ENCODE measurements at regions not wholly inside any gene's neighbourhood (a gene's known extent, or its start where the extent isn't known, plus 50 kb on each side); places are given as distances from the start of the nearest gene placed in this dataset.

DNA sequence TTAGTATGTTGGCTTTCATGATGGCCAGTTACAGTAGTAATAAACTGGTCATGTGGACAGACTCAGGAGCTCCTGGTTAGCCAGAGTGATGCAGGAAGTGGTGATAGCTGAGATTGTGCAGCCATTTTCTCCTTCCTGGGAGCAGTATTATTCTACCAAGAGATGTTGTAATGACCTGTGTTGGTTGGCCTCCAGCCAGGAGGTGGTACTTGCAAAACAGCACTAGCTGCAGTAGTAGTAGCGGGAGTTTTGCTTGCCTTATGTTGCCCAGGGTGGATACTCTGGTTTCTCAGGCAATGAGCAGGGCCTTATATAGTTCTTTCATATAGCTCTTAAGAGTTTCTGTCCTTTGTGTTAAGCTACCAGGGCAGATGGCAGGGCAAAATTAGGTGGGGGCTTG is 998.8 kb downstream of the GLUD2 start:
- H3K4me3 ChIP-seq (ENCODE audit: low read length), result no peak overlapping the region
- DNase-seq (ENCODE audit: low read depth), result peak; percentile 59
- TF ChIP-seq, protein P1, sequence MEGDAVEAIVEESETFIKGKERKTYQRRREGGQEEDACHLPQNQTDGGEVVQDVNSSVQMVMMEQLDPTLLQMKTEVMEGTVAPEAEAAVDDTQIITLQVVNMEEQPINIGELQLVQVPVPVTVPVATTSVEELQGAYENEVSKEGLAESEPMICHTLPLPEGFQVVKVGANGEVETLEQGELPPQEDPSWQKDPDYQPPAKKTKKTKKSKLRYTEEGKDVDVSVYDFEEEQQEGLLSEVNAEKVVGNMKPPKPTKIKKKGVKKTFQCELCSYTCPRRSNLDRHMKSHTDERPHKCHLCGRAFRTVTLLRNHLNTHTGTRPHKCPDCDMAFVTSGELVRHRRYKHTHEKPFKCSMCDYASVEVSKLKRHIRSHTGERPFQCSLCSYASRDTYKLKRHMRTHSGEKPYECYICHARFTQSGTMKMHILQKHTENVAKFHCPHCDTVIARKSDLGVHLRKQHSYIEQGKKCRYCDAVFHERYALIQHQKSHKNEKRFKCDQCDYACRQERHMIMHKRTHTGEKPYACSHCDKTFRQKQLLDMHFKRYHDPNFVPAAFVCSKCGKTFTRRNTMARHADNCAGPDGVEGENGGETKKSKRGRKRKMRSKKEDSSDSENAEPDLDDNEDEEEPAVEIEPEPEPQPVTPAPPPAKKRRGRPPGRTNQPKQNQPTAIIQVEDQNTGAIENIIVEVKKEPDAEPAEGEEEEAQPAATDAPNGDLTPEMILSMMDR (IDR thresholded peaks at IDR 0.05; ENCODE audit: insufficient read depth, low read depth, low read length, missing control alignments), result no peak

- TF ChIP-seq, protein P1 (IDR thresholded peaks at IDR 0.05; ENCODE audit: insufficient read depth, low read depth, low read length, missing control alignments), result no peak
- H3K4me3 ChIP-seq (ENCODE audit: low read length), result no peak overlapping the region
- no peak for DNase-seq (ENCODE audit: low read depth)
Measured at GRCh38 chrX:122046815-122047214, 999.4 kb downstream of the GLUD2 start.

- no peak for DNase-seq (ENCODE audit: low read depth)
- TF ChIP-seq, protein P1 (IDR thresholded peaks at IDR 0.05; ENCODE audit: insufficient read depth, low read depth, low read length, missing control alignments), result no peak
- H3K4me3 ChIP-seq (ENCODE audit: low read length), result no peak overlapping the region
Measured at GRCh38 chrX:122047261-122047660, 999.9 kb downstream of the GLUD2 start.

DNA sequence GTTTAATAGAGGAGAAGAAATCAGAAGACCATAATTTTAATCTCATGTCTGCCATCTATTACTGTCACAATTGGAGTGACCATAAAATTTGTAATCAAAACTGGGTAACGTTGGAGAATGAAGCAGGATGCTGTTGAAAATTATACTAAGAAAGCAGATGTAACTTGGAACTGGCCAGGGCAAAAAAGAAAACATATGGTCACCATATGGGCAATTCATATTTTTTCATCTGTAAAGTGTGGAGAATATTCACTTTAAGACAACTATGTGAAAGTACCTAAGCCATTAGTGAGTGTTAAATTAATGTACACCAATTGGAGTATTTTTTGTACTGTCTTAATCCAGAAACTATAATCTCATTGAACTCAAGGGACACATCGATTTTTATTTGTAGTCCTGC is 1008.0 kb downstream of the GLUD2 start:
- TF ChIP-seq, protein P1 (IDR thresholded peaks at IDR 0.05; ENCODE audit: insufficient read depth, low read depth, low read length, missing control alignments), result no peak
- no peak overlapping the region for H3K4me3 ChIP-seq (ENCODE audit: low read length)
- no peak for DNase-seq (ENCODE audit: low read depth)

DNA sequence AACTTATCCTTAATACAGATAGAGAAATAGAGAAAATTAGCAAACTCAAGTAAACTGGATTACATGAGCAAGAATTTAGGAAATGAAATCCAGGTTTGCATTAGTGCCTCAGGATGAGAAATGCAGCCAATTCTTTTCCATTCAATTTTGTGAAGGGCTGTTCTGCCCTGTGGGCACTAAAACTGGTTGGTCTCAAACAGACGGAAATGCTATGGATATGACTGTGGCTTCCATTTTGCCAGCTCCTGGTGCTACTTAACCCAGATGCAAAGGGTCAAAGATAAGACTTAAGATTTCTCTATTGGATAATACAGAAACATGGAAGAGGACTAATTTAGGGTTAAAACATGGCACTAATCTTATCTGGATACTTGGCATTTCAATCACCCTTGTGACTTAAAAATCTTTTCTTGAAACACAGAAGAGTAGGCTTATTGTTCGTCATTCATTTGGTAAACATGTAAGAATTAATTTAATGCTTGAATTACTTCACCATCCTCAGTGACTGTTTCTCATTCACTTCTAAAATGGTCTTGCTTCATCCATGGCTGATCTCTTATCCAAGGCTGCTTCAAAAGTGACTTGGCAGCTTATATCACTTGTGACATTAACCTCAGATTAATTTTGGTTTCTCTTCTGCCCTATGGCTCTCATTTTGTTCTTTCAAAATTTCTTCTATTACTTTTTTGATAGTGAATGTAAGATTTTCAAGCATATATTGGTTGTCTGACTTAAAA is 1008.7 kb downstream of the GLUD2 start:
- TF ChIP-seq, protein P1 (IDR thresholded peaks at IDR 0.05; ENCODE audit: insufficient read depth, low read depth, low read length, missing control alignments), result no peak

DNA sequence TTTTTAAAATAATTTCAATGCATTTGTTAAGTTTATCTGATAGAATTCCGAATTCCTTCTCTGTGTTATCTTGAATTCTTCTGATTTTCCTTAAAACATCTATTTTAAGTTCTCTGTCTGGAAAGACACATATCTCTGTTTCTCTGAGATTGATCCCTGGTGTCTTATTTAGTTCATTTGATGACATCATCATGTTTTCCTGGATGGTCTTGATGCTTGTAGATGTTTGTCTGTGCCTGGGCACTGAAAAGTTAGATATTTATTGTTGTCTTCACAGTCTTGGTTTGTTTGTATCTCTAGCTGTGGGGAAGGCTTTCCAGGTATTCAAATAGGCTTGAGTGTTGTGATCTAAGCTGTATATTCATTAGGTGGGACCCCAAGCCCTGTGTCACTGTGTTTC is 1028.8 kb downstream of the GLUD2 start:
- TF ChIP-seq, protein P1 (IDR thresholded peaks at IDR 0.05; ENCODE audit: insufficient read depth, low read depth, low read length, missing control alignments), result no peak
- H3K4me3 ChIP-seq (ENCODE audit: low read length), result no peak overlapping the region
- no peak for DNase-seq (ENCODE audit: low read depth)

More for the DNA sequence above, 1008.7 kb downstream of the GLUD2 start:
- DNase-seq (ENCODE audit: low read depth), result no peak
- H3K4me3 ChIP-seq (ENCODE audit: low read length), result no peak overlapping the region

DNA sequence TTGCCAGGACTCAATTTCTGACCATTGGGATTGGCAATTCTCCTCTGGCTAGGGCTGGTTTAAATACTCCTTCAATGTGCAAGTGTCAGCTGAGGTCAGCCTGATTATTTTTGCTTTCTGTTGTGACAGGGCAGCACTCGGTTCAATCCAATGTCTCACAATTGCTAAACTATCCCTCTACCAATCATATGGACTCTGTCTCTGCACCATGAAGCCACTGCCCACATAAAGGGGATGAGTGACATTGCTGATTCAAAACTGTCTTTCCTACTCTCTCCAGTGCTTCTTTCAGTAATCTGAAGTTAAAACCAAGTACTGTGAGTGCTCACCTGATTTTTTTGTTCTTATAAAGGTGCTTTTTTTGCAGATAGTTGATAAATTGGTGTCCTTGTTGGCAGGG is 1030.7 kb downstream of the GLUD2 start:
- TF ChIP-seq, protein P1 (IDR thresholded peaks at IDR 0.05; ENCODE audit: insufficient read depth, low read depth, low read length, missing control alignments), result no peak
- H3K4me3 ChIP-seq (ENCODE audit: low read length), result no peak overlapping the region
- no peak for DNase-seq (ENCODE audit: low read depth)
